ENCODE measurements at regions not wholly inside any gene's neighbourhood (a gene's known extent, or its start where the extent isn't known, plus 50 kb on each side); places are given as distances from the start of the nearest gene placed in this dataset.
"Not testable (repeated sequence)": the region's sequence is repeated elsewhere in the genome, so short reads cannot be mapped to it uniquely, and the experiment has no call there.

DNA sequence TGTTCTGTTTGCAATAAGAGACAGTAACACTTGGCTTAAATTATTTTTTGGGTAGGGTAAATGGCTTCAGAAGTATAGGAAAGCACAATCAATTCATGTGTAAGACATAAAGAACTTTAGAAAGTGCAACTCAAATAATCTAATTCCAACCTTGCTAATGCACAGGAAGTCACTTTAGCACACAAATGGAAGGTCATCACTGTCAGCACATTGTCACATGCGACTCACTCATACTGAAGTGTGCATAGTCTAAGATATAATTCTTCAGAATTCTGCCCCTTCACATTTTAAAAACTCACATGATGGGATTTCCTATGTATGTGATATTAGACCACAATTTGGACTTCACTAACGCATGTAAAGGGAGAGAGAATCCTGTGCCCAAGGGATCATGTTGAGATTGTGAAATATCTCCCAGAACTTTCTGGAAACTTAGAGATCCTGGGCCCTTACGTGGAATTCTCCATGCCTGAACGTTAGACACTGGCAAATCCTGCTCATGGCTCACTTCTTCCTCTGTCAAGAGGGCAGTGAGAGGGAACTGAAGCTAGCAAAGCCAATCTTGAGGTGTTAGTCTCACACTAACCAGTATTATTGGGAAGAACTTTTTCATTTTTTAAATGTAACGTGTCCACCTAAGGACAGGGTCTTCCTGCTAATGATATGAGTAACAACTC is 403.2 kb upstream of the PTGER4 start:
- DNase-seq, result no peak

DNA sequence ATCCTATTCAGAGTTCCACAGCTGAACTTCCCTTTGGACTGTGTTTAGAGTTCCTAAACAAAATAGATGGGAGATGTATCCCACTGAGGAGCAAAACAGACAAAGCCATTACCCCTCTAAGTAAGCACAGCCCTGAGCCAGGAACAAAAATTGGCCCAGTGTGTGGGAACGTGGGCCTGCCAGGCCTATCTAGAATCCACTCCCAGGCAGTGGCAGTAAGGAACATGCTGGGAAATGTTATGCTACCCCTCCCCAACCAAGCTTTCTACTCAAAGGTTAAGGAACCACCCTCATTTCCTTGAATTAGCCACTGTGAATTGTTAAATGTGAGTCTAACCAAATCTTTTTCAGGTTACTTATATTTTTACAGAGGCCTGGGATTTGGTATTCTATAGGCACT is 405.1 kb upstream of the PTGER4 start:
- no peak for DNase-seq

DNA sequence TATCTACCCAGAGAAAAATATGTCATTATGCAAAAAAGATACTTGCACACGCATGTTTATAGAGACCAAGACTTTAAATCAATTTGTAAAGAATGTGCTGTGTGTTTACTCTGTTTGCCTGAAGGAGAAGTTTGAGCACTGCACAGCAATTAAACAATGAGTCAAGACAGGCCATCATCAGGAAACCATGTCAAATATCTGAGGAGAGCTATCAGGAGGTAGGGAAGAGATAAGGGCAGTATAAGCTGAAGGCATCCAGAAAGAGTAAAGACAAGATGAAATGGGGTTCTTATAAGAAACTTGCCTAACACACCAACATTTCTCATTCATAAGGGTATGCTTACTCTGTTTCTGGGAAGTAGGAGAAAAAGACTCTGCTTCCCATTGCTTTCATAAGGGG is 405.8 kb upstream of the PTGER4 start:
- DNase-seq, result no peak

DNA sequence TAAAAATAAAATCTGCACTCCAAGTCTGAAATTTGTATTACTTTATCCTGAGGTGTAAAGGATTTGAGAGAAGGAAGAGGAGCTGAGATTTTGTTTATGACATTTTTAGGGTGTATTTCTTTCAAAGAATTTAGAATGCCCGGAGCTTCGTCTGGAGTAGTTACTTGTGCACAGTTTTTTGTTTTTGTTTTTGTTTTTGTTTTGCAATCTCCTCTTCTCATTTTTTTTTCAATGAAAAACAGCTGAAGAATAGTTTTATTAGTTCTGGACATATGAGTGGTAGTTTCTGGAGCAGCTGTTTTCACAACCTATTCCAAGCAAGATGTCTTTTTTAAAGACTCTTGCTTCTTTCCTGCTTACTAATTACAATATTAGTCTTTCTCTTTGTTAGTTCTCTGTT is 408.2 kb upstream of the PTGER4 start:
- DNase-seq, result no peak

DNA sequence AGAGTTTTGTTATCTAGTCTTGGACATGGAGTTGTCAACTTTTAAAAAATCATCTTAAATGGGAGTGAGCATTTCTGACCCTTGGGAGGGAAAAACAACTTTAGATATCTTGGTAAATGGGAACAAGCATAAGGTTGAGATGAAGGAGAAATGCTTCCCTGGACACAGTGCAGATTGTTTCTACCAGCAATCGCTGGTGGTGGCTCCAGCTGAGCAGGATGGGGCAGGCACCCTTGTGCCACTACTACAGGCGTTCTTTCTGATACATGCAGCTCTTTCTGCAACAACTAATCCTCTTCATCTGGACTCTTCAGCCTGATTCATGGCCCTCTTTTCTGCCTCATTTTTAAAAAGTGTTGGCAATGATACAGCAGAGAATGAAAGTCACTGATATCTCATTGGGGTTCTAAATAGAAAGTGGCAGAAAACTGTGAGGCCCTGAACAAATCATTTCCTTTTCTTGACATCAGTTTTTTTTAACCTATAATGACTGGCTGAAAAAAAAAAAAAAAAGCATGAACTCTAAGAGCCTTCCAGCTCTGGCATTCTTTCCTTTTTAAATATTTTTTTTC is 409.4 kb upstream of the PTGER4 start:
- no peak for DNase-seq

DNA sequence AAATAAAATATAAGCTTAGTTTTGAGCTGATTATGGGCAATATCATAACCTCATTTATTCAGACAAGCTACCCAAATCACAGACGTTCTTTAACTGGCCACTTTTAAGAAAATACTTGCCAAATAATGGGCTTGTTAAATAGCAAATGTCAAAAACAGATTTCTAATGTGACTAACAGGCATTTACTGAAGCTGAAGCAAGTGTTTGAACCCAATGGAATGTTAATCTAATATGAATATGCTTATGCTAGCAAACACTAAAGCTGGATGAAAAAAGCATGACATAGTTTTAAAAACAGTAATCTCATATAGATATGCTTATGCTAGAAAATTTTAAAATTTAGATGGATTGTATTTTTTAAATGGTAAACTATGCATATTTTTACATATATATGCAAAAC is 411.6 kb upstream of the PTGER4 start:
- no peak for DNase-seq

DNA sequence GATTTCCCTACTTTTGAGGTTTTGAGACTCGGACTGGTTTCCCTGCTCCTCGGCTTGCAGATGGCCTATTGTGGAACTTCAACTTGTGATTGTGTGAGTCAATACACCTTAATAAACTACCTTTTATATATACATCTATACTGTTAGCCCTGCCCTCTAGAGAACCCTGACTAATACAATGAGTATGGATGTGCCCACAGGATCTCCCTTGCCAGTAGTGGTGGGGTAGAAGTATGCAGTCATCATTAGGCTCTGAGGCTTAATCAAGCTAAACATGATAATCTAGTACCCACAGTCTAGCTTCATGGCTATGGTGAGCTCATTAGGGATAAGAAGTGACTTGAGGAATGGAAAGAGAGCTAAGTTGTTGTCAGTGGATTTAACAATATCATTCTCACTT is 412.8 kb upstream of the PTGER4 start:
- no peak for DNase-seq

DNA sequence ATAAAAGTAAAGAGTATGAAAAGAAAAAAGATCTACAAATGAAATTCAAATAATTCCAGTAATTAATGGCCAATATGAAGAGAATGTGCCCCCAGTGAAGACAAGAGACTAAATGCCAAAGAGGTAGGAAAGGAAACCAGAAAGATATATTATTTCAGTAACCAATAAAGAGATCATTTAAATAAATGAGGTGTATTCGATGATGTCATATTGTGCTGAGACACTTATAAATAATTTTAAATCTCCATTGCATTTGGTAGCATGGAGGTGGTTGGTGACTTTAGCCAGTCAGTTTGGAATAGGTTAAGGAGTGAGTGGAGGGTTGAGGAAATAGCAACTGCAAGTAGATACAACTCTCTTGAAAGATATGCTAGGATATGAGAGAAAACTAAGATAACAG is 417.7 kb upstream of the PTGER4 start:
- DNase-seq, result no peak

DNA sequence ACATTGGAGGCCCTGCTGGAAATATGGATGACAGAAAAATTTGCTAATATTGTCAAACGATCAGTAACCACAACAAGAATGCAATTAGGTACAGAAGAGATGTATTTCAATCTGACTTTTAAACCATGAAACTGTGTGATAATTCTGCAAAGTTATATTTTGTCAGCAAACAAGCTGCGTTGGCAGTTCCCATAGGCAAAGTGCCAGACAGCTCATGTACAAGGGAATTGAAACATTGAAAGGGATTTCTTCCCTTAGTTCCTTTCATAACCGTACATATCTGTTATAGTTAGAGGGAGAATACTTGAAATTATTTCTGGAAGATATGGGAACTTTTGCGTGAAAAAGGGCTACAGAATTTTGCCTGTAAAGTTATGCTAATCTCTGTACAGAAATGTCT is 419.4 kb upstream of the PTGER4 start:
- DNase-seq, result no peak

DNA sequence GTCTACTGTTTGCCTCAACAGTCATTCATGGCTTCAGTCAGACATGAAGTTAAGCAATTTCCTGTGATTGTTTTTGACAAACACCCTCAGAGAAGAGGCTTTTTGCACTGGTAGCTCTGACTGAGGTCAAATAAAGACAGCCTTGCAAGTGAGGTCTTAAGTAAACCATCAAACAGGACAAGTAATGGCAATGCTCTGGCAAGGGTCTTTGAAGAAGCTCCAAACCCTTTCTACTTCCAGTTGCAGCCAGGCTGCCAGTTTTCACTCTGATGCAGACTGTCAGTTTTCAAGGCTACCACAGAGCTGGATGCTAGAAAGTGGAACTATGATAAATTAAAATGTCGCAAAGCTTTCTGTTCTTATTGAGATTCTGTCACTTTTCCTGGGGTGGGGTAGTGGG is 421.5 kb upstream of the PTGER4 start:
- no peak for DNase-seq

DNA sequence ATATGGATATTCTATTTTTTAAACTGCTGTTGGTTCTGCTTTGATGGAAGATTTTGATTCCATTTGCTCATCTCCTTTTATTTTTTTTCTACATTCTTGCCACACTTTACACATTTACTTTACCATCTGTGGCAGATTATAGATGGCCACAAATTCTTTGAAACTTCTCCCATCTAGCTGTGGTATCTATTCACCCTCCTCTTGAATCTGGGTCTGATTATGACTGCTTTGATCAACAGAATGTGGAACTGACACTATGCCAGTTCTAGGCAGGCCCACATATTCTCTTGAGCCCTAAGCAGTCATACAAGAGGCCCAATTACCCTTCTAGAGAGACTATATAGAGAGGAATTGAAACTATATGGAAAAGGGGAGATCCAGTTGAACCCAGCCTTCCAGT is 439.0 kb upstream of the PTGER4 start:
- no peak for DNase-seq

DNA sequence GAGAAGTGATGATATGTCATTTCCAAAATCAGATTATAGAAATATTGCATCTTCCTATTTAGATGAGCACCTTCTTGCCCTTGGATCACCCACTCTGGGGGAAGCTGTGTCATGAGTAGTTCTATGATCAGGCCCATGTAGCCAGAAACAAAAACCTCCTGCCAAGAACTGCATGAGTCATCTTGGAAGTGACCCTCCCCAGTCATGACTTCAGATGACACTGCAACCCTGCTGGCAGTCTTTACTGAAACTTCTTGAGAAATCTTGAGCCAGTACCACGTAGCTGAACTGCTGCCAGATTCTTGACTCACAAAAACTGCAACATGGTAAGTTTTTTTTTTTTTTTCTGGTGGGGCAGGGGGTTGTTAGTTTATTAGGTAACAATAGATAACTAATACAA is 439.6 kb upstream of the PTGER4 start:
- no peak for DNase-seq

DNA sequence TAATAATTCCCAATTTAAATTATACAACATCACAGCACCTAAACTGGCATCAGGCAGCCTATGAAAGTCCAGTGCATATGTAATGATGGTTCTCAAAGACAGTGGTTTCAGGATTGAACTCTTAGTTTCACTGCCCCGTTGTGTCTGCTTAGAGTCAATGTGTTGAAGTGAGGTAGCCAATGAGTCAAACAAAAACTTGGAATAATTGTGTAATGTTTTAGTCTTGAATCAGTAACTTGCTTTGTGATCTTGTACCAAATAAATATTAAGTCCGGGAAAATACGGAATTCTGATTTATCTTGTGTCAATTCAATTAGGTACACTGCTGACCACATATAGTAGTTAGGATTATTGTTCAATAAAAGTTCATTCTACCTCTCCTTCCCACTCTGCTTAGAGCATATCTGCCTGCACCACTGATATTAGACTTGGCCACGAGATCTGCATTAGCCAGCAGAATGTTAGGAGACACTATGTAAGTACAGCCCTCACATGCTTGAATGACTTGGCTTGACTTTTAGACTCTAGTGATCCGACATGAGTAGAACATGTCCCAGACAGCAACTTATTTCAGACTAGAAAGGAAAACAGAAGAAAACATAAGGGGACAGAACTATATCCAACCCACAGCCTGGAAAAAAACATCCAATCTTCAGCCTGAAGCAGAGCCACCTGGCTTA is 441.5 kb upstream of the PTGER4 start:
- no peak for DNase-seq

DNA sequence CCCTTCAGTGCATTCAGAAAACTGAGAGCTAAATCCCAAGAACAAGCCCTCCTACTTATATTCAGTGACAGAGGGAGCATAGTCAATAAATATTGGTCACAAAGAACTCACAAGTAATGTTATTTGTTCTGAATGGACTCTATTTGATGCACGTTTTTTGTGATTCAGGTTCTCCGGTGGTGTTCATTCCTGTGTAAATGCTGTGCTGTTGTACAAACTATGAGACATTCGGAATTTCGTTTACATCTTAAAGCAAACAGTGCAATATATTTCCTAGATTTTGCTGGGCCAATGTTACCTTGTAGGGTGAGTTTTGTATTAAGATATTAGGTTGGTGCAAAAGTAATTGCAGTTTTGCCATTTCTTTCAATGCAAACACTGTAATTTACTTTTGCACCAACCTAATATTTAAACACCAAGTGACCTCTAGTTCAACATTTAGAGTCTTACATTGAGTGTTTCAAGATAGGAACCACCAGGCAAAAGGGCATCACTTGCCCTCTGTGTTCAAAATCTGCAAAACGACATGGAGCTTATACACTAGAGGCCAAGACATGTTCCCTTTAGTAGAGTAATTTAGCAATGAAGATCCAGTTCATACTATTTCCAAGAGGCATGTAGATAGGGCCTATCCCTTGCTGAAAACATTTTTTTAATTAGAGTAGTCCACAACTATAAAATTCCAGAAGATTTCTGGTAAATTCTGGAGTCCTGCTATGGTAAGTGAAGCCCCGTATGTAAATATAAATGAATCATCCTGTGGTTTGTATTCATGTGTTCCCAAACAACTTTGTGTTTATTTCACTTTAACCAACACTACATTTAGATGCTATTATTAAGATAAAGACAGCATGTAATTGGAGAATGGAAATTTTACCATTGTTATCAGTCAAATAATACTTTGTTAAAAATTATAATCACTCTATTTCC is 444.0 kb upstream of the PTGER4 start:
- no peak for DNase-seq

DNA sequence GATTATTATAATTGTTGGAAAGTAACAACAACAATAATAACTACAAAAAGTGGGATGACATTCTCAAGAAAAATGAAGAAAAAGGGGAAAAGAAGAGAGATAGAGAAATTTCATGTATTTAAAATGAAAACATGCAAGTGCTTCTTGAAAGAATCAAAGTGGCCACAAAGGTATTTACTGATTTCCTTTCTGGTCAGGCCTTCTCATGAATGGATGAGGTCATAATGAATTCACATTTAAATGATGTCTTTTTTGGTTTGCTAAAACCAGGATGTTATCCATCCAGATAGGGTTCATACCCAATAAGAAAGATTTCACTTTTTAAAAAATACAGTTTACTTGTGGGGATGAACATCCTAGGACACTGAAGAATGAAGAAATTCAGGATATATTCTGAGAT is 446.4 kb upstream of the PTGER4 start:
- no peak for DNase-seq

DNA sequence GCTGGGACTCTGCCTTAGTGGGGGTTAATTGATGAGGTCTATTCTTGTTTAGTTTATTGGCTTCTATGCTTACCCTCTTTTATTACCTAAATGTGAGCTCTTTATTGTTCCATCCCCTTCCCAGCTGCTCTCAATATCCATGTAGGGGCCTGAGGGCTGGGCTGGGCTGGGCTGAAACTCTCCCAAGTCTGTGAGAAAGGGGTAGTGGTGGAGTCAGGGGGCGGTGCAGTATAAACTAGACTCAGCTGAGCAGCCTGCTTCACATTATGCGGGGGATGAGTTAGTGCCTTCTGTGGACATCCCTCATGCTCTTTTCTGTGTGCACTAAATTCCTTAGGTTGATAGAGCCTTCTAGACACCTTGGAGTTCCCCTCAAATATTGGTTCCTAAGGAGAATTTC is 451.8 kb upstream of the PTGER4 start:
- no peak for DNase-seq

DNA sequence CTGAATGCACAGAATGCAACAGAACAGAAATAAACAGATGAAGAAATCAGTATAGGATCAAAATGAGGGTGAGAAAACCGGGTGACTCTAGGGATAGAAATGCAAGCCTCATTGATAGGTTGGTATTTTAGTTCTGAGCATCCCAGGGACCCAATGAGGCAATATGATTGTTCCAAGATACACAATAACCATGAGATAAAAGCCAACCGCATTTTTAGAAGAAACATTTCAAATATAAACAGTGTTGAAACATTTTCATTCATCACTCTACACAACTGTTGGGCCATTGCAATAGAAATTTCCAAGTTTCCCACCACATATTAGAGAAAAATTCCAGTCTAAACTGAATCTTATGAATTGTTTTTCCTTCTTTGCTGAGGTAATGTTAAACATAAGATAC is 452.3 kb upstream of the PTGER4 start:
- DNase-seq, result no peak

DNA sequence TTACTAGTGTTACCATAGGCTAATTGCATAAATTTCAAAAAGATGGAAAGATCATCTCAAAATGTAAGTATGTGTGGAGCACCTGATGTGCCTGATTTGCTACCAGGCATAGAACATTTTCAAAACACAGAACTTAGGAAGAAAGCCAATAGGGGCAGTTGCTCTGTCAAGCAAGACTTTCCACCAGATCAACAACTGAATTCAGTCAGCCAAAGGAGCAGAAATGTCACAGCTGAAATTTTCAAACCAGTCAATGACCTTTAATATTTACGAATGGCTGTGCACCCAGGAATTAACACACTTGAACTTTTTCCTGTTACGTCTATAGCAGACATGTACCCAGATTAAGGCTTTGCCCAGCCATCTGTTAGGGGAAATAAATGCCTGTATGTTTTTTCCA is 452.8 kb upstream of the PTGER4 start:
- no peak for DNase-seq

DNA sequence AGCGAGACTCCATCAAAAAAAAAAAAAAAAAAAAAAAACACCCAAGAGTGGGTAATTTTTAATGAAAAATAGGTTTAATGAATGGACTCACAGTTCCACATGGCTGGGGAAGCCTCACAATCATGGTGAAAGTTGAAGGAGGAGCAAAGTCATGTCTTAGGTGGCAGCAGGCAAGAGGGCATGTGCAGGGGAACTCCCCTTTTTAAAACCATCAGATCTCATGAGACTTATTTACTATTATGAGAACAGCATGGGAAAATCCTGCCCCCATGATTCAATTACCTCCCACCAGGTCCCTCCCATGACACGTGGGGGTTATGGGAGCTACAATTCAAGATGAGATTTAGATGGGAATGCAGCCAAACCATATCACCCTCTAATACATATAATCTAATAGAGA is 454.6 kb upstream of the PTGER4 start:
- DNase-seq, result not testable (repeated sequence)

DNA sequence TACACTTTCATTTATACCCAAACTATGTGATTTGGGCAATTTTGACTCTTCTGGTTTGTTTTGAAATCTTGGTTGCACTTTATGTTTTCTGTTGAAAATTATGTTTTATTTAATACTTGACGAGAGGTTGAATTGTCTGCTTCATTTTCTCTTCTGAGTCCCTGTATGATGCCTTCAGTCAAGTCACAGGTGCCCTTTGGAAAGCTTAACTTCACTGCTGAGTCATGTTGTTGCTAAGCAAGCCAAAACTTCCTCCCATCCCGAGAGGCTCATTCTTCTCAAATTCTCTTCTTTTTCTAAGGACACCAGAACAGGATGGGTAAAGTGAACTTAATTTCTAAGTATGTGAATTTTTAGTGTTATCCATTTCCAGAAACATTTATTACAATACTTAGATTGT is 455.3 kb upstream of the PTGER4 start:
- DNase-seq, result no peak

DNA sequence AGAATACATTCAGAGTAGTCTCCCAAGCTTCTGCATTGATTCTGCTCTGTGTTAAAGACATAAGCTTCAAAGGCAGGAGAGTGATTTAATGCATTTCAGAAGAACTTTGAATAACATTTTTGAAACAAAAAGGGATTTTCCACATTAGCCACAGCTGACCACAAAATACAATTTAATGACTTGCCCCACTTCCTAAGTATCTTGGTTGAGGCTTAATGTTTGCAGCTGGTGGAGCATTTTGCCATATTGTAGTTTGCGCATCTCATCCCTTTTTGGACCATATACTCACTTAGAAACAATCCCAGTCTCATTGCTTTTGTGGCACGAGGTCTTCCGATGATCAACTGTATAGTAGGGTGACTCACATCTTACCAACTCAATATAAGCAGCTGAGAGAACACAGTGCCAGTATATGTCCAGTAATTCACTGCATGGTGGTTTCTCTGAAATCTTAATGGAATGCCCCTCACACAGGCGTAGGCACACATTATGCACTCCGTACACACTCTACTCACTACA is 455.8 kb upstream of the PTGER4 start:
- DNase-seq, result no peak

DNA sequence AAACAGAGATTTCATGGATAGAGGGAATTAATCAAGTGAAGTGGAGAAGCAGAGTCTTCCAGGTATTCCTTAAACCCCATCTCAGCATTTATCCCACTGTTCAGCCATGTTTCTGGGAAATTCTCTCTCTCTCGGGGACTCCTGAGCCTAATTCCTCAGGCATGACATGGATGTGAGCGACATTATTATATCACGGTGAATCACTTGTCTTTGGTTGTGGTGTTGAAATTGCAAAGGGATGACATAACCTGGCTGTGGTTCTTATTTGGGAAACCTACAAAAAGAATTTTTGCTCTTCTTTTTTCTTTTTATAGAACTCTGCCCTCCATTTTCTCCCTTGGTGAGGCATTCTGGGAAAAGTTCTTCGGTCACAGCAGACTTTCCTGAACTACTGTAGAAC is 457.9 kb upstream of the PTGER4 start:
- no peak for DNase-seq

DNA sequence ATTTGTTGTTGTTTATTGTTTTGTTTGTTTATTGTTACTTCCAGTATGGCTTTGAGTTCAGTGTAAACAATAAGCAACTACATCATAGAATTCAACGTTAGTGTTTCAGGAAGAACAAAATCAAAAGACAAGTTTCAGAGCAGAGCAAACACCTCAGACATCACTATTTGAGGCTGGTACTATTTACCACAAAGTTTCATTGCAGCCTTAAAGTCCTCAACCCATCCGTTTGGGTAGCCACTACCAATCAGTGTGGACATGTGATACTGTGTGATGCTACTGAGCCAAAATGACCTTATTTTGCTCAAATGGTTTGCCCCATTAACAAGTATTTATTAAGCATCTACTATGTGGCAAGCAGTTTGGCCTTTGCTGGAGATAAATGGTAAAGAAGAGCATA is 458.5 kb upstream of the PTGER4 start:
- DNase-seq, result no peak
